ENCODE measurements at regions not wholly inside any gene's neighbourhood (a gene's known extent, or its start where the extent isn't known, plus 50 kb on each side); places are given as distances from the start of the nearest gene placed in this dataset.
A peak's percentile ranks its signal among the peaks of the same experiment; 100 is the strongest.
"Not testable (repeated sequence)": the region's sequence is repeated elsewhere in the genome, so short reads cannot be mapped to it uniquely, and the experiment has no call there.

DNA sequence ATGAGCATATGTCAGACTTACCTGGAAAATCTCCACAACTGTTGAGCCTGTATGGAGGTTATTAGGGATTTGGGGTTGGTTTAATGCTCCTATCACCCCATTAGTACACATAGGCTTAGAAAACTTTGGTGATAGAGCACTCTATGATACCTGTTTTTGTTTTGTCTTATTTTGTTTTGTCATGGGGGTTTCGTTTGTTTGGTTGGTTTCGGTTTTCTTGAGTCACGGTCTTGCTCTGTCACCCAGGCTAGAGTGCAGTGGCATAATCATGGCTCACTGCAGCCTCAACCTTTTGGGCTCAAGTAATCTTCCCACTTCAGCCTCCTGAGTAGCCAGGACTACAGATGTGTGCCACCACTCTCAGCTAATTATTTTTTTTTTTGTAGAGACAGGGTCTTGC lies 70.0 kb downstream of the MZT1 start:
- DNase-seq: no peak

DNA sequence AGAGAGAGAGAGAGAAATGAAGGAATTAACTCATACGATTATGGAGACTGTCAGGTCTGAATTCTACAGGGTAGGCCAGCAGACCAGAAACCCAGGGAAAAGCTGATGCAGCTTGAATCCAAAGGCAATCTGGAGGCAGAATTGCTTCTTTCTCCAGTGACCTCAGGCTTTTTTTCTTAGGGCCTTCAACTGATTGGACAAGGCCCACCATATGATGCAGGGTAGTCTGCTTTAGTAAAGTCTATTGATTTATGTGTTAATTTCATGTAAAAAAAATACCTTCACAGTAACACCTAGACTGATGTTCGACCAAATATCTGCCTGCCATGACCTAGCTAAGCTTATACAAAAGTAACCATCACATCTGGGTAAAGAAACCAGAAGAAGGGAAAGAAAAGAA lies 71.1 kb downstream of the MZT1 start:
- no peak for DNase-seq

DNA sequence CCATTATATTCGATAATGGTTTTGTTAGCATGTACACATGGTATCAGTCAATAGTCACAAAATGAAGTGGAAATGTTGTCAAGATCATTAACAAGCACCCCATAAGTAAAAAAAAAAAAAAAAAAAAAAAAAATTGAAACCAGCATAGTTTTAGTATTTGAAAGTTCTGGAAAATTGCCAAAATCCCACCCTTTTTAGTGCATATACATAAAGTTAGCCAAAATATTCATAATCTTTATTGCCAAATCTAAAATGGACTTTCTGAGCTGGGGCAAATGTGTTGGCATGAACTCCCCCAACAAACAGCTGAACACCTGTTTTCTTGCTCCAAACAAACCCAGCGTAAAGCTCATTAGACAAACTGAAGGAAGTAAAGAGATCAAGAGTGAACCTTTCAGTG lies 73.9 kb downstream of the MZT1 start:
- no peak for DNase-seq

DNA sequence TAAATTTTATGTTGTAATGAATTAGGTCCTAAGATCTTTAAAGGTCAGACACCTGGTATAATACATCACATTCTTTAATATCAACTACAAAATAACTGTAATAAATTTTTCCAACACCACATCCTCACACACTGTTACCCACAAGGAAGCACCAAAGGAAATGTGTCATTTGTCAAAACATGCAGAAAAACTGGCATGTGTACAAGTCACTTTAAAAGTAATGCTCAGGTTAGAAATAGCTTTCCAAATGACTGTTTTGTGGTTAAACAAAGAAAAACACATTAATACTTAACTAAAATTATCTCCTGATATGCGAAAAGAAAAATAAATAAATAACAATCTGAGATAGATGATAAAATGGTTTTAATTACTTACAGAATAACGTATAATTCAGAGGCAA lies 74.7 kb downstream of the MZT1 start:
- DNase-seq: no peak

DNA sequence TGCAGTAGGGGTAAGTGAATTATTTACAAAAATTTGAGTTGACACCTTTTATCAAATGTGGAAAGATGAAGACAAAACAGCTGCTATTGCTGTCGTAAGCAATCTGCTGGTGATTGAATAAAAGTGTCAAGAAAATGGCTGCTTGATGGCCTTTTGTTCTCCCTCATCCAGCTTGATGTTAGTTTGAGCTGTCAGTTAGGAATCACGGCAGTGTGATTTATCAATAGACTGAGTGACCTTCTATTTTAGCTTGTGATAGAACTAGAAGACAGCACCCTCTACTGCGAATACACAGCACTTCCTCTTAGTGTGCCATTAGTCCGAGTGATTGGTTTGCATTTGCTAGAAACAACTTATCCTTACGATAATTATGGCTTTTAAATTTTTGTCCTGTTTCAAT lies 76.3 kb downstream of the MZT1 start:
- no peak for DNase-seq

DNA sequence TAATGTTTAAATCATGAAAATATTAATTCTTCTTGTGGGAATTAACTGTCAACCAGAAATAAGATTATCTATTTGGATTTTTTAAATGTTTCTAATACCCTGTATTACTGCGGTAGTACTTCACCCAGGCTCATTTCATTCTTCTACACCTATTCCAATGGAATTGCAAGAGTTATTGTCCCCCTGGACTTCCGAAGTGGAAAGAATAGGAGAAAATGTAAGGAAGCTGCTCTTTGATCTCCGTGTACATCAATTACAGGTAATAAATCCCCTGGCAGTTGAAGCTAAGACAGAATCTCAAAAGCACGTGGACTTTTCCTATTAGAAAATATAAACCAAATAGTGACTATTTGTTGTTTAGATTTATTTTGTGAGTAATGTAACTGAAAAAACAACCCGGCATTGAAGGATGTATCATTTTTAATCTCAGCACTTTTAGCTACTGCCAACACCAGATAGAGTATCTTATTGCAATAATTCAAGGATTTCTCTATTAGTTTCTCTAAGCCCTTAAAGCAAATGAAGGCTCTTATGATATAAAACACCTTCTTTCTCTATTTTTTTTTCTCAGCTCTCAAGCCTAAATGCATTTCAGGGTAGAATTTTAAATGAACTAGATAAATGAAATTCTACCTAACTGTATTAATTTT lies 77.3 kb downstream of the MZT1 start:
- DNase-seq: no peak

DNA sequence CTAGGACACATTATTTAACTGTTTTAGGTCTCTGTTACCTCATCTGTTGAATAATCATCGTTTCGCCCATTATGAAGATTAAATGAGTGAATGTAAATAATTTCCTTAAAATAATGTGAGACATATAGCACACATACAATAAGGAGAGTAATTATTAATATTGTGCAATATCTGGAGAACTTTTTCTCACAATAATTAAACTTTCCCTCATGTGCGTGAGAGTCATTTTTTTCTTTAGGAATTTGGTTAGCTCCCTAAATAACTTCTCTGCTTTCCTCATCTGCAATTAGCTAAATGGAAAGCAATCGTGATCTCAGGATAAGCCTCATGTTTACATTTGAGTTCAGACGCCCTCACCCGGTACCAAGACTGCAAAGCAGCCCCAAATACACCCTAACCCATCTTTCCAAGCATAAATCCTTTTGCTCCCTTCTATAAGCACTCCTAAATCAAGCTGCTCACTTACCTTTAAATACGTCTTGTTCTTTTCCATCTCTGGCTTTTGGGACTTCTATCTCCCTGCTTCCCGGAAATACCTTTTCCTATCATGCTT lies 78.8 kb downstream of the MZT1 start:
- DNase-seq: no peak

DNA sequence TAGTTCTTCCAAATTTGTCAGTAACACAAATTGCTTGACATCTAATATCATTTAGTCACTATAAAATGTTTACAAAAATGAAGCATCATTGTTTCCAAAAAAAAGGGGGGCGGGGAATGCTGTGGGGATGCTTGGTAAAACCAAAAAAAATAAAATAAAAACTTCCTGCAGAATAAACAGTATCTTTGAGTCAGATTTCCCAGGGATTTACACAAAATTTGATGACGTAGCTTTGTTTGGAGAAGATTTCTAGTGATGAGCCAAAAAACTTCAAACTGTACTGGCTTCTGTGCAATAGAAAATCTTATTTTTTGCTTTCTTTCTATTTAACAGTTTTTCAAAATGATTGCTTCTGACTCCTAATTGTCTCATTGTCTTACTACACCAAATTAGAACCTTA lies 80.0 kb downstream of the MZT1 start:
- DNase-seq: no peak

DNA sequence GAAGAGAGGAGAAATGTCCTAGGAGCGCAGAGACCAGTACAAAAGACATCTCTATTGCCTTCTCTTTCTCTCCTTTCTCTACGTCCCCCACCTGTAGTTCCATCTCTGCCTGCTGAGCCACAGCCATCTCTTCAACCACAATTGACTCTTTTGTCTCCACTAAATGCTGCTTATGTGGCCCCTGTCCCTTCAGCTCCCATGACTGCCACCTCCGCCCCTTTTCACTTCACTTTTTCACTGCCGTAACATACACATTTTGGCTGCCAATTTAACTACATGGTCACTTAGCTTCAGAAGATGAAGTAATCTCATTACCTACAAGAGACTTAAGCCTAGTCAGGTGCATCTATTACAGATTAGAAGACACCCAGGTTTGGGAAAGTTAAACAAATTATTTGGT lies 81.9 kb downstream of the MZT1 start:
- no peak for DNase-seq

DNA sequence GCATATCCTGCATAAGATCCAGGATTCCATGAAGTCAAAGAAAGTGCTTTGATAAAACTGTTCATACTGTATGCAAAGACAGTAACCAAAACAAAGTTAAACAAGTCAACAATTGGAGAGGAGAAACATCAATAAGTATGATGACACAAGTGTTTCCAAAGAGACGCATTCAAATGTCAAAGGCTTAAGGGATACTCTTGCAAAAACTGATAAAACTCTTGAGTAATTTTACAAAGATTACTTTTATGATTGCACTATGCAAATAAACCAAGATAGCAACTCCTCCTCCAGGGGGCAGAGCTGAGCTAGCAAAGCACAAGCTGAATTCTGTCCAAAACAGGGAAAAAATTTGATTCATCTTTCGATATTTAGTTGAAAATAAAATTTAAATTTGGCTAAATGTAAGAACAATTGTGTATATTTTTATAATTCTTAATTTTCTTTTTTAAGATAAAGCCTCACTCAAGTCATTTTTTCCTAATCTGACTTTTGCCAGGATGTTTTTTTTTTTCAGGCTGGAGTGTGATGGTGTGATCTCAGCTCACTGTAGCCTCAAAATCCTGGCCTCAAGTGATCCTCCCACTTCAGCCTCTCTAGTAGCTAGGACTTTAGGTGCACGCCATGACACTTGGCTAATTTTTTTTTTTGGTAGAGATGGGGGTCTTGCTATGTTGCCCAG lies 84.0 kb downstream of the MZT1 start:
- DNase-seq: peak; percentile 63 to 66

DNA sequence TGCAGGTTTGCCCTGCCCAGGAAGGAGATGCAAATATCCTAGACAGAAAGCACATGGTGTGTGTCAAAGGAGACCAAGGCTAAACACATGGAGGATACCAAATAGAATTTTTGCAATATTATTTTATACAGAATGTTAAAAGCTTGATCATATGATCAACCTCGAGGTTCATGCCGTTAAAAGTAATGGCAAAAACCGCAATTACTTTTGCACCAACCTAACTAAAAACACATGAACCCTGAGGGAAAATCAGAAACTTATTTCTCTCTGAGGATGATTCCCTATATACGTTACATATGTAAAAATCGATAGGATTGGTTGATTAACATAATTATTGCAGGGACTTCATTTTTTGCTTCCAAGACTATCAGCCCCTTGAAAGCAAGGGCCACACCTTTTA lies 88.1 kb downstream of the MZT1 start:
- no peak for DNase-seq

DNA sequence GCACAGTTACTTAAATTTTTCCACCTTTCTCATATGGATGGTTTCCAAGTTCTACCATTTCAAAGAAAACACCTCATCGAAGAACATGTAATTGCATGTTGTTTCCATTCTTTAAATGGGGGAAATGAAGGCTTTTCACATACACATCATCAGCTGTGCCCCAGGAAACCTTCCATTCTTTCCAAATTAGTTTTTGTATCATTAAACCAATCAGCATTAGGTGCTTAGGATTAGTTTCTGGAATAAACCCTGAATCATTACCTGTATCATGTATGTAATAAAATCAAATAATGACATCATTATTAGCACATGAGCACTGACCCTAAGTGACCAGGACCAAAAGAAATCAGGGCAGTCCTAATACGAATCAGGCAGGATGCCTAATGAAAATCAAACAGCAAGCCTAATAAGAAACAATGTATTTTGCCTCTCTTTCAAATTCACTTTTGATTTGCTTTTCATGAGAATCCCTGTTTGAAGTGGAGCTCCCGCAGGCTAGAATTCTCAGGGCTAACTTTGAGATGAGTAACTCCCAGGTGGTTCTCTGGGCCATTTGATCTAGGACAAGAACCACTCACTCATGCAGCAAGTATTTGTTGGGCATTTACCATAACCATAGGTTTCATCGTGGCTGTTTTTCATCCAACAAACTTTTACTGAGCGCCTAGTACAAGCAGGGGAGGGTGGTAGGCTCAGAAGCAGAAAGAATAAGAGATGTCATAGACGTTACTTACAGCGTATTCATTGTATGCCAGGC lies 89.2 kb downstream of the MZT1 start:
- DNase-seq: no peak

DNA sequence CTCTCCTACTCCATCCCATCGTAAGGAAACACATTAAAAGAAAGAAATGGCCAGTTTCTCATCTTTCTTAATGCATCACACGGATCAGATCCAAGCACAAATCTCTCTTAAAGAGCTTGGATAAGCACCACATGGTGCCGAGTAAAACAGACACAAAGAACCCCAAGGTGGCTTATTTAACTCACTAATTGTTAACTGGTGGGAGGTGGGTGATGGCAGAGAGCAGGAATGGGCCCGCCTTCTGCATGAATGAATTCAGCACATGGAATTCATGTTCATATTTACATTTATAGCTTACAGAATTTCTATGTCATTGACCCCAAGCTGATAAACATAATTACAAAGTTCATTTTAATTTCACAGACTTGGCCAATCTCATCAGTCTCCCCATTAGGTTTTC lies 89.9 kb downstream of the MZT1 start:
- DNase-seq: no peak

DNA sequence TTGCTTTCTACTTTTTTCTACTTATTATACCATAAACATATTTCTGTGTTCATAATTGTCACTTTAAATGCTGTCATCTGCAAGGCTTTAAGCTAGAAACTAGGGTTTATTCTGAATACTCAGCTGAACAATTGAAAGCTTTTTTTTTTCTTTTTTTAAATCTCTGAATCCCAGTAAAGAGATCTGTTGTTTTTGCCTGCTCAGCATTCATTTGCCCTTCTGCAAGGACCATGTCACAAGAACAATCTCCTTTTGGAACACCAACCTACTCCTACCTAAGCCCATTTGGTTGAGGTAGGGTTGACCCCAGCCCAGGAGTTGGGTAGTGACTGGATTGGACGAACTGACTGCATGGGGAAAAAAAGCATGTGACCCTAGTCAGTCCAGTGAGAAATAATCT lies 92.6 kb downstream of the MZT1 start:
- DNase-seq: no peak

DNA sequence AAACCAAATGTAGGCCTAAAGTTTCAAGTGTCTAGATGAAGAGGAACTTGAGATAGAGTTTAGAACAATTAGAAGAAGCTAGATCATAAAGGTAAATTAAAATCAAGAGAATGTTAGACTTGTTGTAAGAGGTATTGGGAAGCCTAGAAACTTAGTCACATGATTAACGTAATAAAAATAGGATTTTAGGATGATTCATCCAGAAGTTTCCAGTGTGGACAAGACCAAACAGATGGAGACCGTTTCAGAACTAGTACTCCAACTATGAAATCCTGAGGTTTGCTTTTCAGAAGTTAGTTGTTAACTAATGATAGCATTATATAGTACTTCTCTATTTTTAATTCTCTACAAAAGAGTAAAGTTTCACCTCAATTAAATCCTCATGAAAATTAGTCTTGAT lies 104.9 kb downstream of the MZT1 start:
- no peak for DNase-seq

DNA sequence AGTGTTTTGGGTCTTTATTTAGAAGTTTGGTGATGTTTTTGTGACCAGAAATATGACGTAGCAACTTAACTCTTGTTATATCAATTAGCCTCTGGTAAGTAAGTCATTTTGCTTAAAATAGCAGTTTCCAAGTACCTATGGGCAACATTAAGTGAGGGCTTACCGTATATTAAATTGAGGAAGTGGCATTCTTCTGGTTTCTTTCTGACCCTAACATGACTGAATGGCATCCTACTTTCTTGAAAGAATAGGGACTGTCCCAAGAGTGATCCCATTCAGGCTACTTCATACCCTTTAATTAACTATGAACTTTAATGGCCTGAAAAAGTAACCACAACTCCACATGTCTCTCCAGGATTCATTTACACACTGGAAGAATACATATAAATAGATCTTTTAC lies 106.6 kb downstream of the MZT1 start:
- no peak for DNase-seq

DNA sequence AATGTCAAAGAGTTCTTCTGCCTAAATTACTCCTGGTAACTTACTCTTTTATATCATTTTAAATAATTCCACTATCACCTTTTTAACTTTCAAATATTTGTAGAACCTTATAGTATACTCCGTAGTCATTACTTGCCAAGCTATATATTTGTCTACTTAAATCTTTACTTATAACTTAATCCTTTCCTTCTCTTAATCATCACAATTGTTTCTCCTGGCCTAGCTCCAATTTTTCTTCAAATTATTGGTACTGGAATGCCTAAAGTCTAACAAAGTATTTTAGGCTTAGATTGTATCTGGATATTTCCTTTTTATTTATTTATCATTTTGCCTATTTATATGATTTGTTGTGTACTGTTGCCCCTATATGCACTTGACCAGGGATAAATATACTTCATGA lies 109.5 kb downstream of the MZT1 start:
- DNase-seq: no peak

DNA sequence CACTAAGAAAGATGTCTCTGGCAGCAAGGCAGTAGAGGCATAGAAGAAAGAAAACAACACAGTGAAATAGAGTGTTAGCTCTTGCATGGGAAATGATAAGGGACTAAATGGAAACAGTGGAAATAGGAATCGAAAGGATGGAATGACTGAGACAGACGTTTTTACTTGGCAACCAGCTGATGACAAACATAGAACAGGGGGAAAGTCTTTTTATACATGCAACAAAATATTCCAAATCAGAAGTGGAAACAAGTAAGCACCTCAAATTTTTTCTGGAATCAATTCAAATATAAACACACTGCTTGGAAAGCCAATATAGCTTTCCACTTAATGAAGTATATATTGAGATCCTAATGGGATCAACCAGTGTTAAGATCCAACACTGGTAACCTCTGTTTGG lies 110.2 kb downstream of the MZT1 start:
- DNase-seq: no peak

DNA sequence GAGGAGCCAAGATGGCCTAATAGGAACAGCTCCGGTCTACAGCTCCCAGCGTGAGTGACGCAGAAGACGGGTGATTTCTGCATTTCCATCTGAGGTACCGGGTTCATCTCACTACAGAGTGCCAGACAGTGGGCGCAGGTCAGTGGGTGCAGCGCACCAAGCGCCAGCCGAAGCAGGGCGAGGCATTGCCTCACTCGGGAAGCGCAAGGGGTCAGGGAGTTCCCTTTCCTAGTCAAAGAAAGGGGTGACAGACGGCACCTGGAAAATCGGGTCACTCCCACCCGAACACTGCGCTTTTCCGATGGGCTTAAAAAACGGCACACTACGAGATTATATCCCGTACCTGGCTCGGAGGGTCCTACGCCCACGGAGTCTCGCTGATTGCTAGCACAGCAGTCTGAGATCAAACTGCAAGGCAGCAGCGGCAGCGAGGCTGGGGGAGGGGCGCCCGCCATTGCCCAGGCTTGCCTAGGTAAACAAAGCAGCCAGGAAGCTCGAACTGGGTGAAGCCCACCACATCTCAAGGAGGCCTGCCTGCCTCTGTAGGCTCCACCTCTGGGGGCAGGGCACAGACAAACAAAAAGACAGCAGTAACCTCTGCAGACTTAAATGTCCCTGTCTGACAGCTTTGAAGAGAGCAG lies 117.1 kb downstream of the MZT1 start:
- not testable (repeated sequence) for DNase-seq

DNA sequence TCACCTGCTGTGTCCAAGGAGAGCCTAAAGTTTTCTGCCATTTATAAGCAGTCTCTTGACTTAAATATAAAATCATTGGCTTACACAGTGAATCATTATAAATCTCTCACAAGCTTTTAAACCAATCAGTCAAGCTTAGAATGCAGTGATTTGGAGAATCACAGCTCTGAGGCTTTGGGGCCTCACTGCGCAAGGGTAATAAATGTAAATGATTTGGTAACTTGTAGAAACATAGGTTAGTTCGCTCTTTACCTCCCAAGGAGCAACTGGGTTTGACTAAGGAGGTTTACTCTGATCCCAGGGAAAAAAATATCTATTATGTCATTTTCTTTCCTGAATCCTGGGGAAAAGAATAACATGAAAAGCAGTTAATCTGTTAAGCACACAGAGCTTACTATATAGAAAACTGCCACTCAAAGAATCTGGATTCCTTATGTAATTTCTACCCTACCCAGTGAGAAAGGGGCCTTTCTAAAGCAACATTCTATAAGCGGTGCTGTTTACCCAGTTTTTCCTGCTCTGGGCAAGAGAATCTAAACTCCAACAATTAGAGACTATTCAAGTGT lies 128.2 kb downstream of the MZT1 start:
- DNase-seq: no peak

DNA sequence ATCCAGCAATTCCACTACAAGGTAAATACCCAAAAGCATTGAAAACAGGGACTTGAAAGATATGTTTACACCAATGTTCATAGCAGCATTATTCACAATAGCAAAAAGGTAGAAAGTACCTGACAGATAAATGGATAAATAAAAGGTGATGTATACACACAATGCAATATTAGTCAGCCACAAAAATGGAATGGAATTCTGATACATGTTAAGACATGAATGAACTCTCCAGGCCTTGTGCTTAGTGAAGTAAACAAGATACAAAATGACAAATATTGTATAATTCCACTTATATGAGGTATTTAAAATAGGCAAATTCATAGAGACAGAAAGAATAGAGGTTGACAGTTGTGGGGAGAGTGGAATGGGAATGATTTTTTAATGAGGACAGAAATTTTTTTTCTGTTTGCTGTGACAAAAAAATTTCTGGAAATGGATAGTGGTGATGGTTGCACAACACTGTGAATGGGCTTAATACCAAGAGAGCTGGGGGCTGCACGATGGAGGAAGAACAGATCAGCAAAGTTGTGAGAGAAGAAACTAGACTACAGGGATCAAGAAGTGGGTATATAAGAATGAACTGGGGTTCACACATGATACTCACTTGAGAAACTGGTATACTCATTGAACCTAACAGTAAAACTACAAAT lies 137.2 kb downstream of the MZT1 start:
- DNase-seq: no peak

DNA sequence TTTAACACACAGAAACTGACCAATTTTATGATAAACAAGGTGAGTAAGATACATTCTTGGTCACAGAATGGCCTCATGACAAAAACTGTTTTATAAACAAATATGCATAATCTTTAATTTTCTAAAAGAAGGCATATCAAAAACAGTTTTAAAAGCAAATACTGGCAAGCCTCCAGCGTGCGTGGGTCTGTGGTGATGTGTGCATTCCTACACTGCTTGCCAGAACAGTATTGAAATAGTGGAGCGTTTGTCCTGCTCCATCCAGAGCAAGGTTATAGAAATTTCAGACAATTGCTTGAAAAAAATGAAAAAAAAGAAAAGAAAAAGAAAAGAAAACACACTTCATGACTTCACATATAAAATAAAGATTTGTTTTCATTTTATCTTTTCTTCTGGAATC lies 140.9 kb downstream of the MZT1 start:
- DNase-seq: no peak

DNA sequence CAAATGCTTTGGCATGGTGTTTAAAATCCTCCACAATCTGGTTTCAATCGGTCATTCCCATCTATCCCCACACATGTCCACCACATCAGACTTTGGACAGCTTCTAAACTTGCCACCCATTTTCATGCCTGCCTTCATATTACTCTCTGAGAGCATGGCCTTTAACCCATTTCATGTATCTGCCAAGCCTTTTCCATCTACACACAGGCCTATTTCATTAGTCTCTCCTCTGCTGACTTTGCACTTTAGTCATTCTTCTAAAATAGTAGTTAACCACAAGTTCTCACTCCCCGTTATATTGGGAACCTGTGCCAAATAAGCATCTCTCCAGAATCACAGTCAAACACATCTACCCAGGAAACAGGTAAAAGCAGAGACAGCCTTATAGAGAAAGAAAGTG lies 142.2 kb downstream of the MZT1 start:
- no peak for DNase-seq
